ENCODE measurements at regions not wholly inside any gene's neighbourhood (a gene's known extent, or its start where the extent isn't known, plus 50 kb on each side); places are given as distances from the start of the nearest gene placed in this dataset.
"Not testable (repeated sequence)": the region's sequence is repeated elsewhere in the genome, so short reads cannot be mapped to it uniquely, and the experiment has no call there.

DNA sequence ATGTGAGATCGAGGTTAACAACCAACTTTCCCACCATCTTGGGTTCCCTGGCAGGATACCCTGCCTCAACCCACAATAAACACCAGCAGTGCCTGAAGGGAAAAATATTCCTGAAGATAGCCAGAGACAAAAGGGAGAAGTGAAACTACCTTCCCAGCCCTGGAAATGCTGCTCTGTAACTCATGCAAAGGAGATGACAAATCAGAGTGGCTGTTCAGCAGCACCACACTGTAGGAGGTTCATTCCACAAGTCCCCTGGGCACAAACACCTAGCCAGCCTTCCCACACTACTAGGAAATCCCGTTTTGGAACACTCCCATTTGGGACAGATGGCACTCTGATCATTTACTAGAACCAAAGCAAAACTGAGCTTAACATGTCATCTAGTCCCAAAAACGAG lies 190.7 kb upstream of the RBBP8 start:
- no peak for DNase-seq (ENCODE audit: low spot score)

DNA sequence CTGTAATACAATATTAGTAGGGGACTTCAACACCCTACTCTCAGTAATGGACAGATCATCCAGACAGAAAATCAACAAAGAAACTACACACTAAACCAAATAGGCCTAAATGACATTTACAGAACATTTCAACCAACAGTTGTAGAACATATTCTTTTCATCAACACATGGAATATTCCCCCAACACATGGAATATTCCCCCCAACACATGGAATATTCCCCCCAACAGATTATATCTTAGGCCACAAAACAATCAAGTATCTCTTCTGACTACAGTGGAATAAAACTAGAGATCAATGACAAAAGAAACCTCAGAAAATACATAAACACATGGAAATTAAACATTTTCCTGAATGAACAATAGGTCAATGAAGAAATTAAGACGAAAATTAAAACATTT lies 187.2 kb upstream of the RBBP8 start:
- no peak for DNase-seq (ENCODE audit: low spot score)

DNA sequence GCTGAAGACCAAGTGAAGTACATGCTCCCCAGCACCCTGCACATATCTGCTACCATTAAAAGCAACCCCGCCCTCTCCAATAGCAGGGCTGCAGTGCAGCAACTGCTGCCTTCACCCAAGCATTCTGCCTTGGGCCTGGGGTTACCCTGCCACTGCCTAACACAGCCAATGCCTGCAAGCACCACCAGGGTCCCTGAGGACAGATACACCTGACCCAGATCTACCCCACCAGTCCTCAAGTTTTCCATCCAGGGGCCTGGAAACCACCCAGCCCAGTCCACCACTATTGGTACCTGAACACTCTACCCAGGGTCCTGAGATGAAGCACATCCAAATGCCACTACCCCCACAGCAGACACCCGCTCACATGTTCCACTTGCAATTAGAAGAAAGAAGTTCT lies 181.1 kb upstream of the RBBP8 start:
- no peak for DNase-seq (ENCODE audit: low spot score)

DNA sequence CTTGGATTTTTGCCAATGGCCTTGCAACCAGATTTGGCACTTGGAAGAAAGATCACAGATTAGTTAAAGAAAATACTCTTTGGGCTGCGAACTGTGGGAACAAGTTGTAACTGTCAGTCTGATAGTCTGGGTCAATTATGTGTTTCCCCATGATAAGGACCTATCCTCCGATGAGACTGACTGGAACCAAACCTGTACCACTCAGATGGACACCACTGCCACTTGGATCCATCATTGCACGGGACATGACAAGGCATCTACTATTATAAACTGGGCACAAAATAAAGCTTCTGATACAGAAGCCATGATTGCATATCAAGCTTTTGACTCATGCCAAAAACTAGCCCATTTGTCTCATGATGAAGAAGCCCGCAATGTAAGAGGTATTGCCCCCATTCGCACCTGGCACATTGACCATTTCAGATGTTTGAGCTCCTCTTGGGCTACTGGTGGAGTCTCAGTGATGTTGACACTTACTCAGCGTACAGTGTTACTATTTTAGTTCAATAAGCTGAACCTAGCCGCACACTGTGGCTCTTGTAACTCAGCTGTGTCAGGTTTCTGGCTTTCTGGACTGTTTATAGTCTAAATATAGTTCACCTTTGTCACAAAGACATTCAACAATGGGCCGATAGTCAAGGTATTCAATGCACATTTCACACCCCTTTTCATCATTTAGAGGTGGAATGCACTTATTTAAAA lies 179.8 kb upstream of the RBBP8 start:
- DNase-seq (ENCODE audit: low spot score): no peak

DNA sequence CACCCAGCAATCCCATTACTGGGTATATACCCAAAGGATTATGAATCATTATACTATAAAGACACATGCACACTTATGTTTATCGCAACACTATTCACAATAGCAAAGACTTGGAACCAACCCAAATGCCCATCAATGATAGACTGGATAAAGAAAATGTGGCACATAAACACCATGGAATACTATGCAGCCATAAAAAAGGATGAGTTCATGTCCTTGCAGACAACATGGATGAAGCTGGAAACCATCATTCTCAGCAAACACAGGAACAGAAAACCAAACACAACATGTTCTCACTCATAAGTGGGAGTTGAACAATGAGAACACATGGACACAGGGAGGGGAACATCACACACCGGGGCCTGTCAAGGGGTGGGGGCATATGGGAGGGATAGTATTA lies 169.1 kb upstream of the RBBP8 start:
- DNase-seq (ENCODE audit: low spot score): not testable (repeated sequence)

DNA sequence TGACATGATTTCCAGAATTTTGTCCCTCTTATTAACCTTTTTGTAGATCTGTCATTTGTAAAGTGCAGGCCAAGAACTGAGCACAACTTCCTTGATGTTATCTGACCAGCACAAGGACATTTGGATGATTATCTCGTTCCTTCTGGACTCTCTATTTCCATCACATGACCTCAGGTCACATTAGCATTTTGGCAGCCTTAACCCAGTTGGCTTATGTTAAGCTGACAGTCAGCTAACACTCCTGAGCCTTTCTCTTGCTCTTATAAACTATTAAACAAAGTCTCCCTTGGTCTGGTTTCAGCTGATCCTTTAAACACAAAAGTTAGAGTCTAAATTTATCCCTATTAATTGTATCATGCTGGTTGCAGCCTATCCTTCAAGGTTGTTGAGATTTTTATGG lies 167.2 kb upstream of the RBBP8 start:
- no peak for DNase-seq (ENCODE audit: low spot score)

DNA sequence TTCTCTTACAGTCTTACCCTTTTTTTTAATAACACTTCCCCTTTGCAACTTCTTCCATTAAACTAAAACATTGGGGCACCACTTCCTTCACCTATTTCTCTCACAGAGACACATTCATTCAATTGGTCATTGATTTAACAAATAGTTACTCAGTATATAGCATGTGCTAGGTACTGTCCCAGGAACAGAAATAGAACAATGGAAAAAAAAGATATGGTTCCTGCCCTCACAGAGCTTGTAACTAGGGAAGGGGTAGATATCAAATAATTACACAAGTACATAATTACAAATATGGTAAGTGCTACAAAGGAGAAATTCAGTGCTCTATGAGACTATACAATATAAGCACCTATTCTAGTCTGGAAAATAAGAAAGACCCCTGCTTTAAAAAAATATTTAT lies 165.5 kb upstream of the RBBP8 start:
- no peak for DNase-seq (ENCODE audit: low spot score)

DNA sequence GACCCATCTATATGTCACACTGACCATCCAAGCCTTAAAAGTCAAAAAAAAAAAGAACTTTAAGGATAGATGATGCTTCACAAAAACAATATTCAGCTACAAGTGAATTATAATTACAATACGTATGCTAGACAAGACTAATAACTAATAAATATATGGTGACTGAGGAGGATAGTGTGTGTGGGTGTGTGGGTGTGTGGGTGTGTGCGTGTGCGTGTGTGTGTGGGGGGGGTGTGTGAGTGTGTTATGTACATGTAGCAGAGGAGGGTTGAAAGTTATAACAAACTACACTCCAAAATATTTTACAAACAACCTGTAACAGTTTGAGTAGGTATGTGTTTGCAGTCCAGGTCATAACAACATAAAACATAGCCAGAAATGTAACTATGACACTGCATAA lies 159.2 kb upstream of the RBBP8 start:
- no peak for DNase-seq (ENCODE audit: low spot score)

DNA sequence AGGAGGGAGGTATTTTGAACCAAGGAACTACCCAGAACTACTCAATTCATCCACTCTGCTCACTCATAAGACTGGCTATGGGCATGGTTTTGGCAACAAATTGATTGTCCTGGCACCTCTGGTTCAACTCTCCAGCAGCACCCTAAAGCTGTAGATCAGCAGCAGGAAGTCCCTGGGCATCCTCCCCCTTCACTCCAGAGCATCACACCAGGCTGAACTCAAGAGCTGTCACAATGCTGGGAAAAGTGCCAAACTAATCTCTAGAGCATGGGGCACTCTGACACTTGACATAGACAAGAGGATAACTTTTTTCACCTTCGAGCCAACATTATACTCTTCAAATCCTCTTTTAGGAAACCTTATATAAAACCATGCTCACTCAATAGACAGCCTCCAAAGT lies 154.1 kb upstream of the RBBP8 start:
- DNase-seq (ENCODE audit: low spot score): peak; percentile 43

DNA sequence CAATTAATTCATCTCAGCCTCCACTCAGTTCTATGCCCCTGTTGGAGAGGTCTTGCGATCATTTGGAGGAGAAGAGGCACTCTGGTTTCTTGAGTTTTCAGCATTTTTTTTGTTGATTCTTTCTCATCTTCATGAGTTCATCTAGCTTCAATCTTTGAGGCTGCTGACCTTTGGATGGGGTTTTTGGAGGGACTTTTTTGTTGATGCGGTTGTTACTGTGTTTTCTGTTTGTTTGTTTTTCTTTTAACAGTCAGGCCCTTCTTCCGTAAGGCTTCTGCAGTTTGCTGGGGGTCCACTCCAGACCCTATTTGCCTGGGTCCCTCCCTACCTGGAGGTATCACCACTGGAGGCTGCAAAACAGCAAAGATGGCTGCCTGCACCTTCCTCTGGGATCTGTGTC lies 149.9 kb upstream of the RBBP8 start:
- no peak for DNase-seq (ENCODE audit: low spot score)

DNA sequence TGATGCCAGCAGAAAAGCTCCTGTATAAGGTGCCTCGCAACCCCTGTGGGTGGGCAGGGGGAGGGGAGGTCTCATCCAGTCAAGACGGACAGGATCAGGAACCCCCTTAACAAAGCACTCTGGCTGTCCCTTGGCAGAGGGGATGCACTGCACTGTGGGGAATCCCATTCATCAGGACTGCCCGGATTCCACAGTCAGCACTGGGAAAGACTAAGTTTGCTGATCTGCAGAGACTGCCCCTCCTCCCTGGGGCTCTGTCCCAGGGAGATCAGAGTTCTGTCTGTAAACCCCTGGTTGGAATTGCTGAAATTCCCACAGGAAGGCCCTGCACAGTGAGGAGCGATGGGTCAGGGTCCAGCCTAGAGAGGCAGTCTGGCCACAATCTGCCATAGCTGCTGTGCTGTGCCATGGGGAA lies 149.5 kb upstream of the RBBP8 start:
- DNase-seq (ENCODE audit: low spot score): no peak

DNA sequence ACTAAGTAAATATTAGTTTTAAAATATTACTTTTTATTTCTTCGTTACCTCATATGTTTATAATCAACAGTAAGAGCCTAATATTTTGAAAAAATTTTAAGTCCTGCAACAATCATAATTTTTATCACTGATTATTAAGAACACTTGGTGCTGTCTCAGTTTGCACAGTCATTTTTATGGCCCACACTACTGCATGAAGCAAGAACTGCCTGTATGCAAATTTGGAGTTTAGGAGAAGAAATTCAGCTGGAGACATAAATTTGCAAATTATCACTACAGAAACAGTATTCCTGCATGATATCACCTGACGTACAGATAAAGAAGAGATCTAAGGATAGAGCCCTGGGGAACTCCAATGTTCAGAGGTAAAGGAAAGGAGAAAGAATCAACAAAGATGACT lies 144.1 kb upstream of the RBBP8 start:
- DNase-seq (ENCODE audit: low spot score): no peak

DNA sequence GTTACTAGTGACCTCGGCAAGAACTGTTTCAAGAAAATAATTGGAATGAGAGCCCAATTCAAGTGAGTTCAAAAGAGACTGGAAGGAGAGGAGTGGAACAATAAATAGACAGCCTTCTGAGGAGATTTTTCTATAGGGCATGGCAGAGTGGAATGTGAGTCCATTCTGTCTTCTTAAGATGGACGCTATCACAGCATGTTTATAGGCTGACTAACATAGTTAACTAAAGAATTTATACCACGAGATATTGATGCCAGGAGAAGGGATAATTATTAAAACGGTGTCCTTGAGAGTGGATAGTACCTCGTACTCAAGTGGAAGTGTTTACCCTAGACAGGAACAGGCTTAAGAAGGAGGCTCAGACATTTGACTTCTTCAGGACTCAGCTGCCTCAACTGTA lies 143.5 kb upstream of the RBBP8 start:
- no peak for DNase-seq (ENCODE audit: low spot score)

DNA sequence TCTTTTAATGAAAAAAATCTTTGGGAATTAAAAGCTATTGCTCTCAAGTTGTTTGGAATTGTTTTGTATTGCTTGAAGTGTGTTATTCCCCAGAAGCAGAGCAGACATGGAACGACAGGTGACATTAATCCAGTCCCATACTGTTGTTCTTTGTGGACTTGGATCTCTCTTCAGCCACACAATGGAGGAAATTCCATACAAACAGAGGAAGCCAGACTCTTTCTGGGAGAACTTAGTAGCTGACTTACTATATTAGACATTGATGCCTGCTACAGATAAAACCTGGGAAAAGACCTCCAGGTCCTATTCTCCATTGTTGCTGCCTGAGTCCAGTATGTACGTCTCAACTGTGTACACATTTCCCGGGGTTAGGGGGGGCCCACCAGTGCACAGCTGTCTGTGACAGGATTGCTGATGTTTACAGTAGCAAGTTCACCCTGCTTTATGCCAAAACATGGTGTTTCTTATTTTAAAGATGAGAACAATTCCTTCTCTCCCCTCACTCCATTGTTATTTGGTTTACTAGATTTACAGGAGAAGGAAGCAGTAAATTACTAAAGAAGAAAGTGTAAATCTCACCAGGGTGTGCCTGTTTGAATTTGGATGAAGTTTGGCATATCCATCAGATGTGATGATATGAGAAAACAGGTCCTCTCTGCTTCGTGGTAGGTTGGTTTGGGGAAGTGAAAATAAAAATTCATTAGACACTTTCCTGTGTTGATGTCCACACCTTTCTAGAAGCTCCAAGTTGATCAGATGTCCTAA lies 142.4 kb upstream of the RBBP8 start:
- no peak for DNase-seq (ENCODE audit: low spot score)

DNA sequence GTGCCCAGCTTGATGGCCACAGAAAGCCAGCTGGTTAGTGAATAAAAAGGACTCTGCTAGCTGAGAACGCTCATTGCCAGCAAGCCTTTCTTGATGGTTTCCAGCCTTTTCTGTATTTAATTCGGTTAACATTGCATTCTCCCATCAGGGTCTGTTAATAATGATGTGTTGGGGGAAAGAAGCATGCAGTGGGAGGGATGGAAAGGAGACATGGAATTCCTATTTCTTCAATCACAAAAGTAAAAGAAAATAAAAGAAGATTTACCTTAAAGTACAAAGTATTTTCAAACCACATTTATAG lies 141.9 kb upstream of the RBBP8 start:
- no peak for DNase-seq (ENCODE audit: low spot score)

DNA sequence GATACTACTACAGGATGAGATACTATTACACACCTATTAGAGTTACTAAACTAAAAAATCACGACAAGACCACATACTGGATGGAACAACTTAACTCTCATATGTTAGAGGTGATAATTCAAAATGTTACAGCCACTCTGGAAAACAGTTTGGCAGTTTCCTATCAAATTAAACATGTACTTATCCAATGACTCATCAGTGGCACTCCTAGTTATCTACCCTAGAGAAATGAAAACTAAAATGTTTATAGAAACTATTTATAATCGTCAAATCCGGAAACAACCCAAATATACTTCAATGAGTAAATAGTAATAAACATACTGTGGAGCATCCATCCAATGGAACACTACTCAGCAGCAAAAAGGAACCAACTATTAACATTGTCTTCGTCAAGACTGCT lies 137.0 kb upstream of the RBBP8 start:
- DNase-seq (ENCODE audit: low spot score): no peak

DNA sequence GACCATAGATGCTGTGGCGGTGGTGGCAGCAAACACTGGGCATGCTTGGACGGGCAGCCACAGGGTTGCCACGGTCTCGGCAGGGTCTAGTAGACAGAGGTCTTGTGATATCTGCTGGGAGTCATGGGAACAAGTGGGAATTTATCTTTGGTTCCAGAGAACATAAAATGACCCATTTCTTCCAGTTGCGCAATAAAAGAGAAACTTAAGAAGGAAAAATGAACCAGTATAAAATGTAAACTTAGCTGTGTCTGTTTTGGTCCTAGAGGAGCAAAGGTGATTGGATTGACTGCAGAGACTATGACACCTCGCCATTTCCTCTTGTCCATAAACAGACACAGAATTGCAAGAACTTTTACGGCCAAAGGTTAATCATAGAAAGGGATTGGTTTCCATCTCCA lies 132.6 kb upstream of the RBBP8 start:
- no peak for DNase-seq (ENCODE audit: low spot score)

DNA sequence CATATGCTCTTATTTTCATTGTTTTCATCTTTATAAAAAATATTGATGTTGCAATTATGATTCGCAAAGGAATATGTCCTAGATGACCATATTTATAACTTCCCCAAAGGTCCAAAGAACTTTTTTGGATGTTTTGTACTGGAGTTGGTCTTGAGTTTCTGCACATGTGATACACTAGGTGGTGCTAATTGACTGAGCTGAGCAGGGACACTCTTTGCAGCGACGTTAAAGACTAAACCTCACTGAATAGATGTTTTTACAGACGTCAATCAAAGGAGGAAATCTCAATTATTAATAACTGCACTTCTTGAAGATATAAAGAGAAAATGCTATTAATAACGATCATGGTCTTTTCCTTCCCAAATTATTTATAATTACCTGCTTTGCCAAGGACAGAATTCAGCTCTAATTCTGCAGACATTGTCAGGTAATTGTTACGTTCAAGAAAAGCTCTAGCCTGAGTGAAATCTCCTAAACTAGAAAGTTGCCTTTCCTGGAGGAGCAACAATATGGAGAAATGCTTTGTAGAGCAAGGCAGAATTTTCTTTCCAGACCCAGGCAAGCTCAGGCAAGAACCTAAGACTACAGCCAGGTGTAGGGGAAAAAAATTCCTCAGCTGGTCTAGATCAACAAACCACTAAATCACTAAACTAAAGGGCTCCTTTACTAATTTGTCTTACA lies 119.3 kb upstream of the RBBP8 start:
- peak; percentile 69 for DNase-seq (ENCODE audit: low spot score)

DNA sequence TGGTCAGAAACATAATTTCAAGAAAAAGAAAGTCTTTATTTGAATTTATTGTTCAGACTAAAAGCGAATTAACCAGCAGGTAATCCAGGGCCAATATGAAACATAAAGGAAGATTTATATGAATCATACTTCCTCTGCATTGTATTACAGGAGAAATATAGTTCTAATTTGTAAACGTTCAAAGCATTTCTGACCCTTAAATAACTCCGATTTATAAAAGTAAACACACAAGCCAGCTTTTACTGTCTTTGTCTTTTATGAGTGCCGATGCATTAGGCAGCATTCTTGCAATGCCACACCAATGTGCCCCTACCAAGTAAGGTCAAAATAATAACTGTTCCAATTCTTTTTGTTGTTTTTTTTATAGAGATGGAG lies 118.8 kb upstream of the RBBP8 start:
- no peak for DNase-seq (ENCODE audit: low spot score)

DNA sequence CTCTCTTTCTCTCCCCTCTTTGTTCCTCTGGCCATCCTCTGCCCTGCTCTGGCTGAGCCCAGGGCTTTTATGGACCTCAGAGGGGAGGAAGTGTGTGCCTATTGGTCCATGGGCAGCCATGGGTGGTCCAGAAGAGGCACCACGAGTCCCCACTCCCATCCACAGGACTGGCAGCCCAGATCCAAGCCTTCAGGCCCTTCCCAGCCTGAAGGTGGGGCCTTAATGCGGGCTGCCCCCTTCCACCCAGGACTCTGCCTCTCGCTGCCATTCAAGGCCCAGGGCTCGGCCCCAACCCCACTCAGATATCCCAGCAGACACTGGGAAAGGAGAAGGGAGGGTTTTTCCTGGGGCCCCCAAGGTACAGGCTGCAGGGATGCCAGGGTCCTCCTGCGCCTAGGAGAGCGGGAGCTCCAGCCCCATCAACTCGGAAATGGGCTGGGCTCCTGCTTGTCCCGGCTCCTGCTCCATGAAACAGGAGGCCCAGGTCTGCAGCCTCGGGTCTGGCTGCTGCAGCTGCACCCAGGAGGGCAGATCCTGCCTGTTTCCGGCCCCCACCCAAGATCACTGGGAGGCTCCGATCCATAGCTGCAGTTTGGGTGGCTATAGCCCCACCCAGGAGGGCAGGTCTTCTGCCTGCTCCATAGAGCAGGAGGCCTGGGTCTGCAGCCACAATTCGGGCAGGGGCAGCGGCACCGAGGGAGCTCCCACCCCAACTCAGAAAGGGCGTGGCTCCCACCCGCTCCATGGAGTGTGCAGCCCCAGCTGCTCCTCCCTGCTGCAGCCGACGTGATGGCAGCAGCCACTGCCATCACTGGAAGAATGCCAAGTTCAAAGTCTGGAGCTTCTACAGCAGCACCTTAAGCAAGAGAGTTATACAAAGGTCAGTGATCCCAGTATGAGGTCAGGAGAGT lies 116.6 kb upstream of the RBBP8 start:
- DNase-seq (ENCODE audit: low spot score): no peak

DNA sequence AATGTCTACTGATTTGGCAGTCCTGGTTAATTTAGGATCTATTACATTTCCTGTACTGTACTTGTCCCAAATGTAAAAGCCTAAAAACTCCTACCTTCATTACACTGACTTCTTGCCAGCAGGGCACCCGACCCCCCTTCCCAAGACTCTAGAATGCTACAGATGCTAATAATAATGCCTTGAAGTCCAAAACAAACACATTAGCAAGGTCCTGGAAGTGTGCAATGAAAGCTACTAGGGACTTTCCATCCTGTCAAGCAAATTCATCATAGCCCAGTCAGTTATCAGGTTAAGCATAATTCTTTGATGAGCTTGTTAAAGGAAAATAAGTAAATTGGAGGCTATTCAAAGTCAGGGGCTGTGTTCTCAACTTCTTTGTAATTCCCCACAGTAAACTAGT lies 115.3 kb upstream of the RBBP8 start:
- DNase-seq (ENCODE audit: low spot score): no peak

DNA sequence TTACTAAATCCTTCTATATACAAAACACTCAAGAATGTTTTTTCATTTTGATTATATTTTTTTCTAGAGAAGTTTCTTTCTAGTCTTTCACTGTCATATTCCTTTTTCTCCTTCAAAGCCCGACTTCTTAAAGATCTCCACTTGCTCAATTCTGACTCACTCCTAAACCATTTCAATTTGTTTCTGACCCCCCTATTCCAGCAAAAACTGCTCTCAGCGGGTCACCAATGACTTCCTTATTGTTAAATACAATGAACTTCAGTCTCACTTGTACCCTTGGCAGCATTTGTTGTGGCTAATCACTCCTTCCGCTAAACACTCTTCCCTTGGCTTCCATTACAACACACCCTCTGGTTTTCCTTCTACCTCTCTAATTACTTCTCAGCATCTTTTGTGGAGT lies 111.1 kb upstream of the RBBP8 start:
- DNase-seq (ENCODE audit: low spot score): no peak

All from D341Med (cell line).